HCEC 1CT (cell line): ENCODE measurements at regions not wholly inside any gene's neighbourhood (a gene's known extent, or its start where the extent isn't known, plus 50 kb on each side); places are given as distances from the start of the nearest gene placed in this dataset.
"Not testable (repeated sequence)": the region's sequence is repeated elsewhere in the genome, so short reads cannot be mapped to it uniquely, and the experiment has no call there.

ENCODE experiments used
- DNase-seq: peaks from one replicate; pipeline ENCODE4 v3.0.0-alpha.2; 2017

- no peak for DNase-seq
Observed at GRCh38 chr3:190192087-190192486, 71.4 kb upstream of the P3H2 start.

- no peak for DNase-seq
Observed at GRCh38 chr3:190188197-190188596, 67.5 kb upstream of the P3H2 start.

- peak; percentile 97 for DNase-seq
Observed at GRCh38 chr3:190183121-190183520, 62.4 kb upstream of the P3H2 start.

GRCh38 chr3:190182418-190183043 lies 61.8 kb upstream of the P3H2 start:
- DNase-seq: peak; percentile 75

GRCh38 chr3:190180268-190180667 lies 59.6 kb upstream of the P3H2 start:
- peak; percentile 86 for DNase-seq

- DNase-seq: no peak
Observed at GRCh38 chr3:190178779-190179178, 58.1 kb upstream of the P3H2 start.

GRCh38 chr3:190176933-190177525 lies 56.3 kb upstream of the P3H2 start:
- not testable (repeated sequence) for DNase-seq

GRCh38 chr3:190176106-190176505 lies 55.4 kb upstream of the P3H2 start:
- DNase-seq: not testable (repeated sequence)

GRCh38 chr3:190175490-190175889 lies 54.8 kb upstream of the P3H2 start:
- peak; percentile 31 for DNase-seq

GRCh38 chr3:190174471-190174870 lies 53.8 kb upstream of the P3H2 start:
- DNase-seq: no peak

- DNase-seq: no peak
Observed at GRCh38 chr3:190173426-190173825, 52.7 kb upstream of the P3H2 start.

GRCh38 chr3:190172751-190173150 lies 52.1 kb upstream of the P3H2 start:
- DNase-seq: peak; percentile 58
